ENCODE measurements at regions not wholly inside any gene's neighbourhood (a gene's known extent, or its start where the extent isn't known, plus 50 kb on each side); places are given as distances from the start of the nearest gene placed in this dataset.

GRCh38 chr22:48192071-48192470 lies 1429.6 kb downstream of the TBC1D22A start:
- Histone ChIP-seq H3K27ac (no peak overlapping the region), H3K9ac (no peak overlapping the region), H3K4me2 (no peak overlapping the region), H3K4me3 (no peak overlapping the region), H3K36me3 (no peaks in the 10 kb centered on the region), H4K20me1 (no peaks in the 10 kb centered on the region), H3K4me1 (peaks cover 0 to 21% (median 10%) of the 10 kb centered on the region in 10 experiments; a peak in 14 of 20 replicates), H3K27me3 (no peaks in the 10 kb centered on the region), H3K9me3 (replicated peaks in 1 of 11) (peaks cover 13 to 41% (median 29%) of the 10 kb centered on the region in 11 experiments)
- no peak for TF ChIP-seq Cebpa-rat (IDR thresholded peaks at IDR 0.05)

- Histone ChIP-seq H3K4me2 (peak overlapping the region in 2 of 11 experiments; percentile 30 to 36; a peak in 2 of 22 replicates), H3K4me1 (peaks cover 10 to 24% (median 14%) of the 10 kb centered on the region in 10 experiments), H3K27me3 (no peaks in the 10 kb centered on the region), H3K4me3 (no peak overlapping the region), H4K20me1 (peaks cover 0 to 4% (median 0%) of the 10 kb centered on the region in 11 experiments; a peak in 1 of 22 replicates), H3K36me3 (no peaks in the 10 kb centered on the region), H3K9ac (no peak overlapping the region), H3K27ac (no peak overlapping the region), H3K9me3 (replicated peaks in 1 of 11) (peaks cover 13 to 41% (median 29%) of the 10 kb centered on the region in 11 experiments)
- no peak for TF ChIP-seq Cebpa-rat (IDR thresholded peaks at IDR 0.05)
Observed at GRCh38 chr22:48188231-48188721, 1425.8 kb downstream of the TBC1D22A start.

DNA sequence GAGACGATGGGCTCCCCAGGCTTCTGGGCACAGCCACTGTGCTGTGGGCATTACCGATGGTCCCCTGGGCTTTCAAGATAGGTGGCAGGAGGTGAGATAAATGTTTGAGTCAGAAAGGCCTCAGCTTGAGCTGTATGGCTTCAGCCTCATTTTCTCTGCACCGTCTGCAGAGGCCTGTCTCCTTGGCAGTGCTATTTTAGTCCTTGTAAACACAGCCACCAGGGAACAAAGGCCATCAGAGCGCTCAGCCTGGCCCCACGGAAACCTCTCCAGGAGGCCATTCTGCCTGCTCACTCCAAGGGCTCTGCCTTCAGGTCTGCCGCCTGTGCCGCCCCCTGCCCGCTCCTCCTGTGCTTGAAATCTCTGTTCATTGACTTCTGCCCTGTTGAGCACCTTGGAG lies 1424.9 kb downstream of the TBC1D22A start:
- peaks cover 0 to 4% (median 0%) of the 10 kb centered on the region in 11 experiments; a peak in 1 of 22 replicates for H4K20me1 ChIP-seq
- H3K9me3 ChIP-seq (replicated peaks in 1 of 11): peaks cover 13 to 33% (median 29%) of the 10 kb centered on the region in 11 experiments
- no peak overlapping the region for H3K4me2 ChIP-seq
- H3K27ac ChIP-seq: no peak overlapping the region
- TF ChIP-seq Cebpa-rat (IDR thresholded peaks at IDR 0.05): no peak
- peaks cover 5 to 24% (median 11%) of the 10 kb centered on the region in 10 experiments; a peak in 19 of 20 replicates for H3K4me1 ChIP-seq
- no peak overlapping the region for H3K9ac ChIP-seq
- H3K27me3 ChIP-seq: no peaks in the 10 kb centered on the region
- H3K4me3 ChIP-seq: no peak overlapping the region
- H3K36me3 ChIP-seq: no peaks in the 10 kb centered on the region

DNA sequence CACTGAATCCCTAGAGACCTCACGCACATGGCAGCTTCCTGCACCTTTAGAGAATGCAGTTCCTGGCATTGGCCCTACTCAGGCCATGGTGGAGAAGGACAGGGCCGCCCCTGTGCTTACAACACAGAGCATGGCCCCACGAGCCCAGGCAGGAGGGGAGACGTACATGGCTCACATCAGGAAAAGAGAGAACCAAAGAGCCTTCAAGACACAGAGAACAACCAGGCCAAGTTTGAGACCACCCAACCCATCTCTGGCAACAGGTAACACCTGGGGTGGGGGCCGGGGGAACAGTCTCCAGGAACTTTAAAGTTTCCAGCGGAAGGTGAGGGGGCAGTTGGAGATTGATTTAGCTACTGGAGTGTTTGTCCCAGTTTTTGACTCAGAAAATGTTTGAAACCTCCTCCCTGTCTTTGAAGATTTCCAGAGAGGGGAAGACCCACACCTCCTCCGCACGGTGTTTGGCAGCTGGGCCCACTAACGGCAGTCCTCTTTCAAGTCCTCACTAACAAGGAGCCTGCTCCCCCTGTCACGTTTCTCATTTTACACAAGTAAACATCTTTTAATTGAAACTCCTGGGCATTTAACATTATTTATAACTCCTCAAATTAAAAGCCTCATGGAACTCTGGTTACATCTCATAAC lies 1423.8 kb downstream of the TBC1D22A start:
- Histone ChIP-seq H3K27ac (no peak overlapping the region), H3K9ac (no peak overlapping the region), H3K9me3 (replicated peaks in 1 of 11) (peaks cover 12 to 22% (median 19%) of the 10 kb centered on the region in 11 experiments), H4K20me1 (peaks cover 0 to 4% (median 0%) of the 10 kb centered on the region in 11 experiments; a peak in 1 of 22 replicates), H3K36me3 (no peaks in the 10 kb centered on the region), H3K4me1 (peaks cover 5 to 24% (median 11%) of the 10 kb centered on the region in 10 experiments; a peak in 19 of 20 replicates), H3K4me2 (peak overlapping the region in 8 of 11 experiments; percentile 3 to 60 (median 41); a peak in 13 of 22 replicates), H3K4me3 (no peak overlapping the region), H3K27me3 (no peaks in the 10 kb centered on the region)
- no peak for TF ChIP-seq Cebpa-rat (IDR thresholded peaks at IDR 0.05)

- H3K9me3 ChIP-seq (replicated peaks in 1 of 11): peaks cover 4 to 13% (median 10%) of the 10 kb centered on the region in 11 experiments; a peak in 18 of 22 replicates
- H3K4me3 ChIP-seq: no peak overlapping the region
- H3K27me3 ChIP-seq: no peaks in the 10 kb centered on the region
- H3K27ac ChIP-seq: no peak overlapping the region
- H3K36me3 ChIP-seq: no peaks in the 10 kb centered on the region
- H3K4me2 ChIP-seq: peak overlapping the region in 8 of 11 experiments; percentile 3 to 60 (median 41); a peak in 13 of 22 replicates
- no peak overlapping the region for H3K9ac ChIP-seq
- peaks cover 0 to 4% (median 0%) of the 10 kb centered on the region in 11 experiments; a peak in 1 of 22 replicates for H4K20me1 ChIP-seq
- peaks cover 5 to 24% (median 11%) of the 10 kb centered on the region in 10 experiments; a peak in 19 of 20 replicates for H3K4me1 ChIP-seq
- TF ChIP-seq Cebpa-rat (IDR thresholded peaks at IDR 0.05): no peak
Observed at GRCh38 chr22:48185071-48186055, 1422.9 kb downstream of the TBC1D22A start.

GRCh38 chr22:48182846-48183805 lies 1420.7 kb downstream of the TBC1D22A start:
- H3K36me3 ChIP-seq: no peaks in the 10 kb centered on the region
- peaks cover 0 to 4% (median 0%) of the 10 kb centered on the region in 11 experiments; a peak in 1 of 22 replicates for H4K20me1 ChIP-seq
- no peak for TF ChIP-seq Cebpa-rat (IDR thresholded peaks at IDR 0.05)
- H3K4me2 ChIP-seq: no peak overlapping the region
- H3K4me1 ChIP-seq: peaks cover 1 to 21% (median 10%) of the 10 kb centered on the region in 10 experiments; a peak in 19 of 20 replicates
- H3K27ac ChIP-seq: no peak overlapping the region
- no peaks in the 10 kb centered on the region for H3K9me3 ChIP-seq (replicated peaks in 1 of 11)
- no peak overlapping the region for H3K9ac ChIP-seq
- no peaks in the 10 kb centered on the region for H3K27me3 ChIP-seq
- H3K4me3 ChIP-seq: no peak overlapping the region

GRCh38 chr22:48182031-48182430 lies 1419.6 kb downstream of the TBC1D22A start:
- no peaks in the 10 kb centered on the region for H3K36me3 ChIP-seq
- no peak overlapping the region for H3K4me2 ChIP-seq
- no peak overlapping the region for H3K9ac ChIP-seq
- no peaks in the 10 kb centered on the region for H3K27me3 ChIP-seq
- no peak overlapping the region for H3K27ac ChIP-seq
- TF ChIP-seq Cebpa-rat (IDR thresholded peaks at IDR 0.05): no peak
- peaks cover 0 to 15% (median 10%) of the 10 kb centered on the region in 10 experiments; a peak in 14 of 20 replicates for H3K4me1 ChIP-seq
- no peak overlapping the region for H3K4me3 ChIP-seq
- no peaks in the 10 kb centered on the region for H3K9me3 ChIP-seq (replicated peaks in 1 of 11)
- H4K20me1 ChIP-seq: peaks cover 0 to 4% (median 0%) of the 10 kb centered on the region in 11 experiments; a peak in 1 of 22 replicates
